GM10266 (cell line): ENCODE measurements at regions not wholly inside any gene's neighbourhood (a gene's known extent, or its start where the extent isn't known, plus 50 kb on each side); places are given as distances from the start of the nearest gene placed in this dataset.

Source experiments
- DNase-seq: peaks from one replicate; pipeline ENCODE4 v3.0.0; 2012; ENCODE audit errors: extremely low spot score
- CTCF ChIP-seq: IDR thresholded peaks from 2 replicates; pipeline ENCODE4 v1.5.1; 2012; ENCODE audit warnings: mild to moderate bottlenecking, low read depth; ENCODE audit not compliant: control insufficient read depth, insufficient read depth; ENCODE audit errors: missing control alignments

- no peak for TF ChIP-seq CTCF
- no peak for DNase-seq
Measured at GRCh38 chrX:20884565-20884964, 489.7 kb upstream of the CNKSR2 start.

- DNase-seq, result no peak
Measured at GRCh38 chrX:20863649-20864048, 510.6 kb upstream of the CNKSR2 start.

GRCh38 chrX:20861113-20861512, 513.1 kb upstream of the CNKSR2 start:
- TF ChIP-seq CTCF, result no peak
- no peak for DNase-seq

More at GRCh38 chrX:20863649-20864048, 510.6 kb upstream of the CNKSR2 start:
- TF ChIP-seq CTCF, result no peak

- DNase-seq, result no peak
- TF ChIP-seq CTCF, result no peak
Measured at GRCh38 chrX:20857746-20858145, 516.5 kb upstream of the CNKSR2 start.

GRCh38 chrX:20838477-20838876, 535.7 kb upstream of the CNKSR2 start:
- TF ChIP-seq CTCF, result no peak
- no peak for DNase-seq

GRCh38 chrX:20829665-20830491, 544.3 kb upstream of the CNKSR2 start:
- DNase-seq, result no peak
- TF ChIP-seq CTCF, result no peak

GRCh38 chrX:20825984-20826383, 548.2 kb upstream of the CNKSR2 start:
- no peak for DNase-seq
- no peak for TF ChIP-seq CTCF
